ENCODE measurements at regions not wholly inside any gene's neighbourhood (a gene's known extent, or its start where the extent isn't known, plus 50 kb on each side); places are given as distances from the start of the nearest gene placed in this dataset.
A peak's percentile ranks its signal among the peaks of the same experiment; 100 is the strongest.

DNA sequence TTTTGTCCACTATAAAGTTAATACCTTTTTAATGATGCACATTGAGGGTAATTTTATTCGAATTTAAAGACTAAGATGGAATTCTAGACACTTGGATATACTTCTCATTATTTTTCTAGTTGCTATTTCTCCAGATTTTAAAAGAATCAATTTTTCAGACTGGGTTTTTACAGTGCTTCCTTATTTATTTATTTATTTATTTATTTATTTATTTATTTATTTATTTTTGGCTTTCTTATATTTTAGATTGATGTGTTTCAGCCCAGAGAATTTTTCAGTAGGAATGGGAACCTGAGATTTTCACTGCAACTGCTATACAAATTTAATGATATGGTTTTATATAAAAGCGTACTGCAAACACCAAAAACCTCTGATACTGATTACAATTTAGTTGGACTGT is 448.7 kb downstream of the ZPLD1 start:
- WGBS (ENCODE audit: missing lambda C conversion rate): 18% methylated on average over 2 of the region's 2 CpGs
- CTCF ChIA-PET: no interaction called here
- FAIRE-seq (no peak), DNase-seq (ENCODE audit: low read depth in 1 of 2, low spot score in 1 of 2) (no peak), ATAC-seq (no peak)
- POLR2A ChIA-PET: no interaction called here
- TF ChIP-seq BHLHE40 (IDR thresholded peaks at IDR 0.05; ENCODE audit: low read depth, low read length) (no peak), ZC3H11A (IDR thresholded peaks at IDR 0.05) (peak; percentile 78), GATA3 (IDR thresholded peaks at IDR 0.05; ENCODE audit: borderline replicate concordance) (no peak)
- TF ChIP-seq, protein P1, sequence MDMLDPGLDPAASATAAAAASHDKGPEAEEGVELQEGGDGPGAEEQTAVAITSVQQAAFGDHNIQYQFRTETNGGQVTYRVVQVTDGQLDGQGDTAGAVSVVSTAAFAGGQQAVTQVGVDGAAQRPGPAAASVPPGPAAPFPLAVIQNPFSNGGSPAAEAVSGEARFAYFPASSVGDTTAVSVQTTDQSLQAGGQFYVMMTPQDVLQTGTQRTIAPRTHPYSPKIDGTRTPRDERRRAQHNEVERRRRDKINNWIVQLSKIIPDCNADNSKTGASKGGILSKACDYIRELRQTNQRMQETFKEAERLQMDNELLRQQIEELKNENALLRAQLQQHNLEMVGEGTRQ (IDR thresholded peaks at IDR 0.05): no peak
- Histone ChIP-seq H3K4me1 (no peaks in the 10 kb centered on the region), H3K27ac (no peak overlapping the region), H3K4me3 (no peak overlapping the region), H3K9me3 (no peaks in the 10 kb centered on the region), H3K4me2 (no peak overlapping the region)

DNA sequence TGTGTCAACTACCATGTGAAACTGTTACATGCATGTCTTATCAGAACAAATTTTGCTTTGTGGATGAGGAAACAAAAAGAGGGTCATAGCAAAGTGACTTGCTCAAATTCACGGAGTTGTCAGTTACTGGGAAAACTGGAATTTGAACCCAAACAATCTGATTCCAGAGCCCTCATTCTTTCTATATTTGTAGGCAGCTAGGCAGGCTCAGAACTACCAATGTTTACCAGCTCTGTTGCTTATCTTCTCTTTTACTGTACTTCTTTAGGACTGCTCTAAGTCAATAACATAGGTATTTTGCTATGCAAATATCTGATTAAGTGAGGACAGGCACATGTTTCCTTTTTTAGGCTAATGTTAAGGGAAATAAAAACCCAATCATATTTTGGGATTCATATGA is 450.5 kb downstream of the ZPLD1 start:
- ChIA-PET CTCF (interaction anchor here (0.6 kb wide), 1 partner anchor 907 kb away, joined by 4 read pairs; no protein-coding TSS in a partner anchor), POLR2A (no interaction called here)
- Histone ChIP-seq H3K9me3 (no peaks in the 10 kb centered on the region), H3K27ac (no peak overlapping the region), H3K4me2 (no peak overlapping the region), H3K4me3 (no peak overlapping the region), H3K4me1 (no peaks in the 10 kb centered on the region)
- no peak for FAIRE-seq
- 18% methylated on average over 1 of the region's 1 CpG for WGBS (ENCODE audit: missing lambda C conversion rate)
- ATAC-seq: no peak
- no peak for DNase-seq (ENCODE audit: low read depth in 1 of 2, low spot score in 1 of 2)
- TF ChIP-seq HEYL (CRISPR knock-in tag; IDR thresholded peaks at IDR 0.05) (no peak), SMC3 (IDR thresholded peaks at IDR 0.05) (no peak)

DNA sequence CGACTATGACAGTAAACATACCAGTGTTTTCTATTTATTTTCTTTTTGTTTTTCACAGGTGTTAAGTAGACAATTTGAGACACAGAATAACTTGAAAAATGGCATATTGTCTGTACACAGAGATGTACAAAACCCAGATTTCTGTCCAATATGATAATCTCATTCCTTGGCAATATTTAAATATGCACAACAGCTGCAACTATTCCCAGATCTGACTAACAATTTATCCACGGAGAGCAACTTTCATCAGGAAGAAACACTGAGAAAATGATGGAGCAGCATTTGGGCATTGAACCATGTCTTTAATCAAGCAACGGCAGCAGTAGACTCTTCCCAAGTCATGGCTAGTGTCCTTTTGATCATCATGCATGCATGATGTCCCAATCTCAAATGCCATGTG is 452.6 kb downstream of the ZPLD1 start:
- FAIRE-seq (no peak), DNase-seq (ENCODE audit: low read depth in 1 of 2, low spot score in 1 of 2) (no peak), ATAC-seq (no peak)
- POLR2A ChIA-PET: no interaction called here
- 6% methylated on average over 3 of the region's 3 CpGs for WGBS (ENCODE audit: missing lambda C conversion rate)
- CTCF ChIA-PET: no interaction called here
- Histone ChIP-seq H3K4me1 (no peaks in the 10 kb centered on the region), H3K27ac (no peak overlapping the region), H3K4me2 (no peak overlapping the region), H3K4me3 (no peak overlapping the region), H3K9me3 (no peaks in the 10 kb centered on the region)
- TF ChIP-seq, protein P2, sequence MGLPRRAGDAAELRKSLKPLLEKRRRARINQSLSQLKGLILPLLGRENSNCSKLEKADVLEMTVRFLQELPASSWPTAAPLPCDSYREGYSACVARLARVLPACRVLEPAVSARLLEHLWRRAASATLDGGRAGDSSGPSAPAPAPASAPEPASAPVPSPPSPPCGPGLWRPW (IDR thresholded peaks at IDR 0.05): no peak
- no peak for TF ChIP-seq EHF (CRISPR knock-in tag; IDR thresholded peaks at IDR 0.05)
- no peak for TF ChIP-seq GATA3 (IDR thresholded peaks at IDR 0.05; ENCODE audit: borderline replicate concordance)
- no peak for TF ChIP-seq RAD21 (conservative IDR thresholded peaks at IDR 0.05 in 1 of 2, IDR thresholded peaks at IDR 0.05 in 1 of 2)
- no peak for TF ChIP-seq KDM1A (IDR thresholded peaks at IDR 0.05; ENCODE audit: low read depth)
- TF ChIP-seq EHMT2 (IDR thresholded peaks at IDR 0.05; ENCODE audit: low read depth): no peak
- no peak for TF ChIP-seq MYC (IDR thresholded peaks at IDR 0.05; ENCODE audit: borderline replicate concordance, low read length)

DNA sequence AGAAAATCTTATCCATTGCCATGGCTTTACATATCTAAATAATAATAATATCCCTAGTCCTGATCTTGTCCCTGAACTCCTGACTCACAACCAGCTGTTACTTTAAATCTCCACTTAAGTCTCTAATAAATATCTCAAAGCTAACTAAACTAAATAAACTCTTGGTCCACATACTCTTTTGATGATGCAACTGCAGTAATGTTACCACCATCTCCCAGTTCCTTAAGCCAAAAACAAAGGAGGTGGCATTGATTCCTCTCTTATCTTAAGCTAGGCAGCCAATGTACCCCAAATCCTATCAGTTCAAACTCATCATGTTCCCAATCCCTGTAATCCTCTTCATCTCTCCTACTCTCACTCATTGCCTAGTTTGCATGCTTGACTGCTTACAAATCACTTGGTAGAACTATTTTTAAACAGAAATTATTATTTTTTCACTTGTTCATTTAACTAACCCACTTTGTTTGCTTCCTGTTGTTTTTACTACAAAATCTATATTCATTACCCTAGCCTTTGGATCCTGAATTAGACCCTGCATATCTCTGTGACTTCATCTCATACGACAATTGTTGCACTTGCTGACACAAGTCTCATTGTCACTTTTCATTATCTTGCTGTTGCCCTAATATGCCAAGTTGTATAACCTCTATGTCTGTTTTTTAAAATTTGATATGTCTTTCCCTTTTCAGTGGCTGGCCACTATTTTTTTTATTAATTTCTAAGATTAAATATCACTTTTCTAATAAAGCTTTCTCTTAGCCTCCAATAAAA is 462.2 kb downstream of the ZPLD1 start:
- Histone ChIP-seq H3K9me3 (no peaks in the 10 kb centered on the region), H3K4me2 (no peak overlapping the region), H3K27ac (no peak overlapping the region), H3K4me3 (no peak overlapping the region), H3K4me1 (no peaks in the 10 kb centered on the region)
- no peak for ATAC-seq
- FAIRE-seq: no peak
- WGBS (ENCODE audit: missing lambda C conversion rate): 22% methylated on average over 1 of the region's 1 CpG
- ChIA-PET POLR2A (no interaction called here), CTCF (no interaction called here)
- TF ChIP-seq, protein P3, sequence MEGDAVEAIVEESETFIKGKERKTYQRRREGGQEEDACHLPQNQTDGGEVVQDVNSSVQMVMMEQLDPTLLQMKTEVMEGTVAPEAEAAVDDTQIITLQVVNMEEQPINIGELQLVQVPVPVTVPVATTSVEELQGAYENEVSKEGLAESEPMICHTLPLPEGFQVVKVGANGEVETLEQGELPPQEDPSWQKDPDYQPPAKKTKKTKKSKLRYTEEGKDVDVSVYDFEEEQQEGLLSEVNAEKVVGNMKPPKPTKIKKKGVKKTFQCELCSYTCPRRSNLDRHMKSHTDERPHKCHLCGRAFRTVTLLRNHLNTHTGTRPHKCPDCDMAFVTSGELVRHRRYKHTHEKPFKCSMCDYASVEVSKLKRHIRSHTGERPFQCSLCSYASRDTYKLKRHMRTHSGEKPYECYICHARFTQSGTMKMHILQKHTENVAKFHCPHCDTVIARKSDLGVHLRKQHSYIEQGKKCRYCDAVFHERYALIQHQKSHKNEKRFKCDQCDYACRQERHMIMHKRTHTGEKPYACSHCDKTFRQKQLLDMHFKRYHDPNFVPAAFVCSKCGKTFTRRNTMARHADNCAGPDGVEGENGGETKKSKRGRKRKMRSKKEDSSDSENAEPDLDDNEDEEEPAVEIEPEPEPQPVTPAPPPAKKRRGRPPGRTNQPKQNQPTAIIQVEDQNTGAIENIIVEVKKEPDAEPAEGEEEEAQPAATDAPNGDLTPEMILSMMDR (IDR thresholded peaks at IDR 0.05): no peak
- TF ChIP-seq PHF8 (IDR thresholded peaks at IDR 0.05; ENCODE audit: borderline replicate concordance, low read depth): no peak
- TF ChIP-seq RFX5 (IDR thresholded peaks at IDR 0.05): no peak
- TF ChIP-seq, protein P4, sequence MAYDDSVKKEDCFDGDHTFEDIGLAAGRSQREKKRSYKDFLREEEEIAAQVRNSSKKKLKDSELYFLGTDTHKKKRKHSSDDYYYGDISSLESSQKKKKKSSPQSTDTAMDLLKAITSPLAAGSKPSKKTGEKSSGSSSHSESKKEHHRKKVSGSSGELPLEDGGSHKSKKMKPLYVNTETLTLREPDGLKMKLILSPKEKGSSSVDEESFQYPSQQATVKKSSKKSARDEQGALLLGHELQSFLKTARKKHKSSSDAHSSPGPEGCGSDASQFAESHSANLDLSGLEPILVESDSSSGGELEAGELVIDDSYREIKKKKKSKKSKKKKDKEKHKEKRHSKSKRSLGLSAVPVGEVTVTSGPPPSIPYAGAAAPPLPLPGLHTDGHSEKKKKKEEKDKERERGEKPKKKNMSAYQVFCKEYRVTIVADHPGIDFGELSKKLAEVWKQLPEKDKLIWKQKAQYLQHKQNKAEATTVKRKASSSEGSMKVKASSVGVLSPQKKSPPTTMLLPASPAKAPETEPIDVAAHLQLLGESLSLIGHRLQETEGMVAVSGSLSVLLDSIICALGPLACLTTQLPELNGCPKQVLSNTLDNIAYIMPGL (CRISPR knock-in tag; IDR thresholded peaks at IDR 0.05; ENCODE audit: borderline replicate concordance): no peak
- TF ChIP-seq NPAS2 (CRISPR knock-in tag; IDR thresholded peaks at IDR 0.05; ENCODE audit: borderline replicate concordance): no peak
- no peak for TF ChIP-seq RAD21 (conservative IDR thresholded peaks at IDR 0.05 in 1 of 2, IDR thresholded peaks at IDR 0.05 in 1 of 2)
- no peak for TF ChIP-seq MYC (IDR thresholded peaks at IDR 0.05; ENCODE audit: borderline replicate concordance, low read length)
- TF ChIP-seq NFE2L2 (conservative IDR thresholded peaks at IDR 0.05; ENCODE audit: low read length): no peak
- TF ChIP-seq NR3C1 (IDR thresholded peaks at IDR 0.05): no peak
- TF ChIP-seq FOSL2 (IDR thresholded peaks at IDR 0.05): no peak
- TF ChIP-seq FOSL2 (CRISPR knock-in tag; IDR thresholded peaks at IDR 0.05): no peak
- TF ChIP-seq RARB (CRISPR knock-in tag; IDR thresholded peaks at IDR 0.05): no peak
- TF ChIP-seq HOXA7 (CRISPR knock-in tag; IDR thresholded peaks at IDR 0.05): no peak
- TF ChIP-seq JUN (IDR thresholded peaks at IDR 0.05): no peak
- DNase-seq (ENCODE audit: low read depth in 1 of 2, low spot score in 1 of 2): no peak

All from A549 (cell line).